Cortex of kidney (tissue), 1 donor: ENCODE measurements at regions not wholly inside any gene's neighbourhood (a gene's known extent, or its start where the extent isn't known, plus 50 kb on each side); places are given as distances from the start of the nearest gene placed in this dataset.
"Not testable (repeated sequence)": the region's sequence is repeated elsewhere in the genome, so short reads cannot be mapped to it uniquely, and the experiment has no call there.

Experiments
- DNase-seq: peaks from one replicate; lab custom pipeline; 2025; lab: John Stamatoyannopoulos, UW

DNA sequence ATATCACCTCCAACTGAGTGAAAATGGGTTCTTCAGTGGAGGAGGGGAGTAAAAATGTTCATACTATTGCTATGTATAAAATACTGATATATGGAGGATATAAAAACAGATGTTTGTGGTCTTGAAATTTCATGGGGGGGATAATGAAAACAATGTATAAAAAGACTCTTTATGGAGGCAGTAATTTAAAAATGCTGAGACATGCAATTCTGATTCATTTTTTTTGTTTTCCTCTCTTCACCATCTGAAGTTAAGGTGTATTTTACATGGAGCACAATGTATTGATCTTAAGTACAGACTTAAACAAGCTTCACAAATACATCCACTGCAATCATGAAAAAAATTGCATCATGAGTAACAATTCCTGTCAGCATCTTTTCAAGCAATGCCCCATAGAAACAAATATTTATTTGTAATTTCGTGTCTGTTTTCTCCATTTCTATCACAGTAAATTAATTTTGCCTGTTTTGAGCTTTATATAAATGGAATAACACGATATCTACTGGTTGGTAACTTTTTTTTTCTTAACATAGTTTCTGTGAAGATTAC is 393.2 kb upstream of the ZNF804A start:
- DNase-seq = no peak

DNA sequence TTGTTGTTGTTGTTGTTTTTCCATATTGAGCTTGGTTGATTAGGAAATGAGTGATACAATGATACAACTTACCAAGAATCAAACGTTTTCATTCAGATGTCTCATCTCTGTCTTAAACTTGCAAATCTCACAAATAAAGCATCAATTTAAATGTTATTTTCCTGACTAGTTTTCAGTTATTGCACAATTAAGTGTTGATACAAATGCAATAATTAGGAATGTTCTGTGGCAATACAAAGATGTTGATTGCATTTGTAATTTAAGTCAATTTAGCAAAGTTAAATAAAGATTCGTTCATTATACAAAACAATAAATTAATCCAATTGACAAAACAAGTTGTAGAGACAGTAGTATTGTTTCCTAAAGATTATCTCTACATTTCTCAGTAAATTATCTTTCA is 392.3 kb upstream of the ZNF804A start:
- no peak for DNase-seq

DNA sequence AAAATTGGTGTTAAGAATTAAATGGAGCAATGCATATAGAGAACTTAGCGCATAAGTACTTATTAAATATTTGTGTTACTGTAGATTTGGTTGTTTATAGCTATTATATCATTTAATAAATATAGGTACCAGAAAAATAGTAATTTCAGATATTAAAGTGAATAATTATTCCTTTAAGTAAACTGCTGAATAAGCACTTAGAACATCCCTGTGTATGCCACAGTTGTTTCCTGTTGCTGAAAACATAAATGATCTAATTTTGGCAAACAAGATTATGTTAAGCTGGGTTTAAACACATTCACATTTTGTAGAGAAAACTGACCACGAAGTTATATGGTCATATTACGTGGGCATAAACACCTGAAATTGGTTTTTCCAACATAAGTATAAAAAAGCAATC is 388.0 kb upstream of the ZNF804A start:
- DNase-seq = no peak

DNA sequence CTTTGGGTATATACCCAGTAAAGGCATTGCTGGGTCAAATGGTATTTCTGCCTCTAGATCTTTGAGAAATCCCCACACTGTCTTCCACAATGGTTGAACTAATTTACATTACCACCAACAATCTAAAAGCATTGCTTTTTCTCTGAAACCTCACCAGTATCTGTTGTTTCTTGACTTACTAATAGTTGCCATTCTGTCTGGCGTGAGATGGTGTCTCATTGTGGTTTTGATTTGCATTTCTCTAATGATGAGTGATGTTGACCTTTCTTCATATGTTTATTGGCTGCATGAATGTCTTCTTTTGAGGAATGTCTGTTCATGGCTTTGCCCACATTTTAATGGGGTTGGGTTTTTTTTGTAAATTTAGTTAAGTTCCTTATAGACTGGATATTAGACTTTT is 382.6 kb upstream of the ZNF804A start:
- no peak for DNase-seq

GRCh38 chr2:184256611-184257010 is 341.7 kb upstream of the ZNF804A start:
- DNase-seq = no peak

DNA sequence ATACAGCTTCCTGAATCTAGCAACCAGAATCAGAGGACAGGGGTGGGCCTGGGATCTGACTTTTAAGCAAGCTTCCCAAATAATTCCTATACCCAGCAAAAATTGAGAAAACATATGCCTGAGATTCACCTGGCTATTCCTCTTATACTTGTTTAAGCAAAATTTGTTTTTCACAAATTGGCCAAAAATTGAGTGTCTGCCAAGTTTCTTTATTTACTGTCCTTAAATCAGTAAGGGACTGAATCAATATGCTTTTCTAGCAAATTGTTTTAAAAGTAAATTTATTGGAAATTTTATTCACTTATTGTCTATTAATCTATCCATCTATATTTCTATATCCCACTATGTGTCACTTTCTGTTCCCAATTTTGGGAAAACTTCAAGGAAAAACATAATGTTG is 337.0 kb upstream of the ZNF804A start:
- DNase-seq = no peak

DNA sequence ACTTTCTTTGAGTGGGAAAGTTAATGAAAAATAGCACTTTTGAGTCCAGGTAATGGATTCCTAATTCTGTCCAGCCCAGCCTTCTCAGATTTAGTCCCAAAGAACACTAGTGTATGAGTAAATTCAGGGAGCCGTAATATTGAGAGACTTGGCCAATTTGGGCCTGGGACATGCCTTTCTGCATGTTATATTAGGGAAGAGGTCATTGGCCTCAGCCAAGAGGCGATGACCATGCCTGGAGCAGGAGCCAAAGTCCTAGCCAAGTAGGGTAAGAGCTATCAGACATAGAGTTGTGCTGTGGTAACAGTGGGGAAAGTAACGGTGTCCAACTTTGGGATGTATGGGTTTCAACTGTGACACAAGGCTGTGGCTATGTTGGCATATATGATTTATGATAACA is 336.5 kb upstream of the ZNF804A start:
- DNase-seq = no peak

DNA sequence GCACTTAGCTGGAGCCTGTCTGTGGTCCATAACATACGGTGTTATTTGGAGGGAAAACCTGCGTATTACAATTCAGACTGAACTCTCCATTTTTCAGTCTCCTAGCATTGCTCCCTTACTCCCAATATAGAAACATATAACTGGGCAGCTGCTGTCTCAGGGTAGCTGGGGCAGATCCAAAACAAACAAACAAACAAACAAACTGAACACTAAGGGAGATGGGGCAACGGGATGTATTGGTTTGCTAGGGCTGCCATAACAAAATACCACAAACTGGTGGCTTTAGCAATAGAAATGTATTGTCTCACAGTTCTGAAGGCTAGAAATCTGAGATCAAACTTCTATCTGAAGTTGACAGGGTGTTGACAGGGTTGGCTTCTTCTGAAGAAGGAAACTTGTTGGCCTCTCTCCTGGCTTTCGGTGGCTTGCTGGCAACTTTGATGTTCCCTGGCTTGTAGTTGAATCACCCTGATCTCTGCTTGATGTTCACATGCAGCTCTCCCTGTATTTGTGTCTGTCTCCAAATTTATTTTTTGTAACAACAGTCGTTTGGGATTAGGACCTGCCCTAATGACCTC is 329.3 kb upstream of the ZNF804A start:
- DNase-seq = no peak

DNA sequence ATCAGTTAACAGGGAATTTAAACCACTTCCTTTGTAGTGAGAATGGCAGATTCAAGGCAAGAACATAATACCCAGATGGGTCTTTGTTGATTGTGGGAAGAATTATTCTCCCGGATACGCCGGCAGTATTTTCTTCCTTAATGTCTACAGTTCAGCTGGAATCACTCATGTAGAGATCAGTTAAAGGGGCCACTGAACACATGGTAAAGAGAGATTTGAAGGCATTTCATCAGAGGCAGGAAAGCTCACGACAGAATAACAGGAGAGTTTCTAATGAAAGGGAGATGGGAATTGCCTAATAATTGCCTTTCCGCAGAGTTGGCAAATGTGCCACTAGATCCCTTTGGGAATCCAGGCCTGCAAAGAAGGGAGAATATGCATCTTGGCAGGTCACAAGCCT is 327.7 kb upstream of the ZNF804A start:
- DNase-seq = no peak

- DNase-seq = no peak
These were observed 326.3 kb upstream of the ZNF804A start for GRCh38 chr2:184272056-184272455.

GRCh38 chr2:184294831-184295230 is 303.5 kb upstream of the ZNF804A start:
- no peak for DNase-seq

DNA sequence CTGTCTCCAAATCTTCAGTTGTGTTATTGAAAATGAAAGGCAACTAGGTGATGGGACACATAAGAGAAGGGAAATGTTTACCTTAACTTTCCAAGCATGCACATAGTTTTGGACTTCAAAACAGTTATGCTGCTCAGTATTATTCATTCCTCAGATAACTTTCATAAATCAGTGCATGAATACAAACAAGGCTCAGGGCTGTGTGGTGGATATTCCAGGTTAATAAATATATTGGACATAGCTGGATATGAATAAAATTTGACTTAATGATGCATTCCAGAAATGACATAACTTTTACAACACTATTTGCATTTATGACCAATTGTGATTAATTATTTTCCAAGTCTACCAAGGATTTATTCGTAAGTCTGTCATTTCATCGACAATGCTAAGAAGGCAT is 301.2 kb upstream of the ZNF804A start:
- no peak for DNase-seq

DNA sequence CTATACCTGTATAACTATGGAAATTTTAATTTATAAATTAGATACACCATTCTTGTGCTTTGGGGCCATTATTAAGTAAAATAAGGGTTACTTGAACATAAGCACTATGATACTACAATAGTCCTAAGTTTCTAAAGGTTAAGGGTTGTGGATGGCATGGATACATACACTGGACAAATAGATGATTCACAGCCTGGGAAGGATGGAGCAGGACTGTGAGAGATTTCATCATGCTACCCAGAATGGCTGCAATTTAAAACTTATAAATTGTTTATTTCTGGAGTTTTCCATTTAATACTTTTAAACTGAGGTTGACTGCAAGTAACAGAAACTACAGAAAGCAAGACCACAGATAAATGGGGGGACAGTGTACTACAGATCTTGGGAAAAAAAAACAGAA is 295.8 kb upstream of the ZNF804A start:
- no peak for DNase-seq

DNA sequence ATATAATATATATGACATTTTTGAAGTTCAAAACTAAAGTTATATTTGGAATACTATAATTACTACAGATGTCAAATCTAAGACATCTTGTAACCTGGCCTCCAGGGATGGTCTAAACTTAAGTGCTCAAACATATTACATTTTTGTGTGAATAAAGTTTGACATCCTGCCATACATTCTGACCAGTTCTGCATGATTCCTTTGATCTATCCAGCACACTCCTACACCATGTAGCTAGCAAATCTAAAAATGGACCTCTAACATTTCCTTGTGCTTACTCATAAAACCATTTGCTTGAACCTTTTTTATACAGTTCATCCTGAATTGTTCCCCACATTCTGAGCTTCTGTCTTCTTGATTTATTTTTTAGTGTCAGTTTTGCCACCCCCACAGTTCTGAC is 294.3 kb upstream of the ZNF804A start:
- DNase-seq = no peak

GRCh38 chr2:184305105-184305504 is 293.2 kb upstream of the ZNF804A start:
- DNase-seq = no peak

DNA sequence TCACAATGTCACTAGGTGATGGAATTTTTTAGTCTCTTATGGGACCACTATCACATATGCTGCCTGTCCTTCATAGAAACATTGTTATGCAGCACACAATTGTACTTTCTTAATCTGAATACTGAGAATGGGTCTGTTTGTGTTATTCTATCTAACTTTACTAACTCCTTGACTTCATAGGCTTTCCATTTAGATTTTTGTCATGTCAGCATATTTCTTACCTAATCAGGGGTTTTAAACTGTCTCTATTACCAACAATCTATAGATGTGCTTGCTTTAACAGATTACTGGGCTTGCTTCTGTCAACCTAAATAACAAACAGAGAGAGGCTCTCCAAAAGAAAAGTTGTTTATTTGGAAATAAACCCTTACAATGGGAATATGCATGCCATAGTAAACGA is 289.6 kb upstream of the ZNF804A start:
- no peak for DNase-seq

GRCh38 chr2:184312970-184313369 is 285.4 kb upstream of the ZNF804A start:
- DNase-seq = no peak

DNA sequence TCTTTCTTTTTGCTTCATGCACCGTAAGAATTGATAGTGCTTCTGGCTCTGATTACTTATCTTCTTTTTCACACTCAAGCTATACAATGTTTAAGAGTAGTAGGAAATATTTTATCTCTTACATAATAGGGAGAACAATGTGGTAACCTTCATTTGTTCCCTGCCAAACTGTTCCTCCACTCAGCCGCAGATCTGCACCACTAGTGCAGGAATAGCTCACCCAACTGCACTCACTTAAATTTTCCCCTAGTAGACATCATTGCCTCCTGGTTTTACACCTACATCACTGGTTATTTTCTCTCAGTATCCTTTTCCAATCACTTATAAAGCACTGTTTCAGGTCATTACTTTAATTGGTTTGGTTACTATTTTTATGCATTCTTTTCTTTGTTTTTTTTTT is 283.5 kb upstream of the ZNF804A start:
- DNase-seq = no peak

DNA sequence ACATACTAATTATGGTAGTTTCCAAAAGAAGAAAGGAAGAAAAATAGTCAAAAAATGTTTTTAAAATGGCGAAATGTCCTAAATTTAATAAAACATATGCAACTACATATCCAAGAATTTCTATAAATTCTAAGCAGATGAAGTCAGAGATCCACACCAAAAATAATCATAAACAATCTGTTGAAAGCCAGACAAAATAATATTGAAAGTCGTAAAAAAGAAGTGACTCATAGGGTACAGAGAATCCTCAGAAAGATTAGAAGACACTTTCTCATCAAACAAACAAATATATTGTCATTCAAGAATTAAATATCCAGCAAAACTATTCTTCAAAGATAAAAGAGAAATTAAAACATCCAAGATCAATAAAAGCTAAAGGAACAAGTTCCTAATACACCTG is 281.4 kb upstream of the ZNF804A start:
- no peak for DNase-seq

DNA sequence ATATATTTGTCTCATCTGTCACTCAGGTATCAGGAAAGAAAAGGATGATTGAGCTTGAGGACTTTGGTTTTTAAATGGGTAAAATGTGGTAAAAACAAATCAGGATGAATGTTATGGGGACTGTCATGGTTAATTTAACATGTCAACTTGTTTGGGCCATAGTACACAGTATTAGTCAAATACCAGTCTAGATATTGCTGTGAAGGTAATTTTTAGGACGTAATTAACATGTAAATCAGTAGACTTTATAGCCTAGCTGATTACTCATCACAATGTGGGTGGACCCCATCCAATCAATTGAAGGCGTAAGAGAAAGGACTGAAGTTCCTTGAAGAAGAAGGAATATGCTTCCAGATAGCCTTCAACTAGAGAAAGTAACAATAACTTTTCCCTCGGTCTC is 275.7 kb upstream of the ZNF804A start:
- no peak for DNase-seq

DNA sequence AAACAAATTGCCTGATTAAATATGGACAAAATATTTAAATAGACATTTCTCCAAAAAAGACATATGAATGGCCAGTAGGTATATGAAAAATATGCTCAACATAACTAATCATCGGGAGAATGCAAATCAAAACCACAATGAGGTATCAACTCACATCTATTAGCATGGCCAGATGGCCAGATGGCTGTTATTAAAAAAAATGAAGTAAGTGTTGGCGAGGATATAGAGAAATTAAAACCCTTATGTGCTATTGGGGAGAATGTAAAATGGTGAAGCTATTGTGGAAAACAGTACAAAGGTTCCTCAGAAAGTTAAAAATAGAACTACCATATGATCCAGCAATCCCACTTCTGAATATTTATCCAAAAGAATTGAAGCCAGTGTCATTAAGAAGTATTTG is 272.3 kb upstream of the ZNF804A start:
- no peak for DNase-seq

DNA sequence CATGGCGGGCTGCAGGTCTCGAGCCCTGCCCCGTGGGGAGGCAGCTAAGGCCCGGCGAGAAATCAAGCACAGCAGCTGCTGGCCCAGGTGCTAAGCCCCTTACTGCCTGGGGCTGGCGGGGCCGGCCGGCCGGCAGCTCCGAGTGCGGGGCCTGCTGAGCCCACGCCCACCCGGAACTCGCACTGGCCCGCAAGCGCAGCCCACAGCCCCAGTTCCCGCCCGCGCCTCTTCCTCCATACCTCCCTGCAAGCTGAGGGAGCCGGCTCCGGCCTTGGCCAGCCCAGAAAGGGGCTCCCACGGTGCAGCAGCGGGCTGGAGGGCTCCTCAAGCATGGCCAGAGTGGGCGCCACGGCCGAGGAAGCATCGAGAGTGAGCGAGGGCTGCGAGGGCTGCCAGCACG is 270.5 kb upstream of the ZNF804A start:
- DNase-seq = not testable (repeated sequence)

DNA sequence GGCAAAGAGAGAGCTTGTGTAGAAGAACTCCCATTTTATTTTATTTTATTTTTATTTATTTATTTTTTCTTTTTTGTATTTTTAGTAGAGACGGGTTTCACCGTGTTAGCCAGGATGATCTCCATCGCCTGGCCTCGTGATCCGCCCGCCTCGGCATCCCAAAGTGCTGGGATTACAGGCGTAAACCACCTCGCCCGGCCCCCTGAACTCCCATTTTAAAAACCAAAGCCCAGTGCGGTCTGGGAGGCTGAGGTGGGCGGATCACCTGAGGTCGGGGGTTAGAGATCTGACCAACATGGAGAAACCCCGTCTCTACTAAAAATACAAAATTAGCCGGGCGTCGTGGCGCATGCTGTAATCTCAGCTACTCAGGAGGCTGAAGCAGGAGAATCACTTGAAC is 267.8 kb upstream of the ZNF804A start:
- DNase-seq = not testable (repeated sequence)

DNA sequence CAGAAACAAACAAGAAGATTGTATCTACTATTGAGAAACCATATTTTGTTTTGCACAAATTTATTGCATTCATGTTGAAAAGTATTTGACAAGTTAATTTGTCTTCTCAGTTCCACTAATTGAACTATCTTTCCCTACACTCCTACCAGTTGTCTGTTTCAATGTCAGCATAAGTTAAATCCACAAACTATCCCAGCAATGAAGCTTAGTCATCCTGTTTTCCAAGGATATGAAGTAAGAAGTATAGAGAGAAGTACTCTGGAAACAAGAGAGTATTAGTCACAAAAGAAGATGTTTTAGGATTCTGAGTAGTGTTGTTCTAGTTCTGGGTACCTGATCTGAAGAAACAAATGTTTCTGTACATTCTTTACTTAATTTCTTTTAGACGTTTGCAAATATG is 261.6 kb upstream of the ZNF804A start:
- no peak for DNase-seq

DNA sequence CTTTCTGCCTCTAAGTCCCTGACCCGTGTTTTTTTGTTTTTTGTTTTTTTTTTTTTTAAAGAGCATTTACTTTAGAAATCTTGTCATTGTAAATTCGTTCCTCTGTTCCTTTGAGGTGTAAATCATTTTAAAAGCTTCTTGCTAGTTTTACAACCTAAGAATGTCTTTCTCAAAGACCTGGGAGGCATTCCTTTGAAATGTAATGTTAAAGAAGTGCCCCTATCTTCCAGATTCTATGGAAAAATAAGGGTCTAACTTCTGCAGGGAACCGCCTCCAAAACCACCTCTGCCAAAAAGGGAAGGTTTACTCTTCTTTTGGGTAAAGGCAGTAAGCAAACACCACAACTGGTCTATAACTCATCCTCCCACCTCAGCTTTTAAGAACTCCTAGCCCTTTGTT is 259.6 kb upstream of the ZNF804A start:
- no peak for DNase-seq
